HG02973 (cell line): ENCODE measurements at regions not wholly inside any gene's neighbourhood (a gene's known extent, or its start where the extent isn't known, plus 50 kb on each side); places are given as distances from the start of the nearest gene placed in this dataset.

Experiments used
- ATAC-seq: cut with Tn5 transposase; IDR thresholded peaks from one replicate; pipeline ENCODE4 v1.9.1; 2021; ENCODE audit warnings: moderate library complexity; ENCODE audit not compliant: unreplicated experiment

DNA sequence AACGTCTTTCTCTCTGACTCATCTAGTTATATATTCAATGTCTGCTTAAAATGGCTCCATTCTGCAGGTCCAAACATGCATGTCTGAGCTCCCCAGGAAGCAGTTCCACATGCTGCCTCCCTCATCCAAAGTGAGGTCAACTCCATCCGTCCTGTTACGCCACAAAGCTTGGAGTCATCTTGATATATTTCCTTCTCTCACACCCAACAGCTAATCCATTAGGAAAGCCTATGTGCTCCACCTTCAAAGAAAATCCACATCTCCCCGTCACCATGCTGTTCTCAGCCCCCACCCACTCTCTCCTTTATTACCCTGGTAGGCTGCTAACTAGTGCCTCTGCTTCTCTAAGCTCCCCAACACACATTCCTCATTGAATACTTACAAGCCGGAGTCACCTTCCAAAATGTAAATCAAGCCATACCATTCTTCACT, 130.2 kb upstream of the SYNDIG1 start:
- ATAC-seq: no peak

DNA sequence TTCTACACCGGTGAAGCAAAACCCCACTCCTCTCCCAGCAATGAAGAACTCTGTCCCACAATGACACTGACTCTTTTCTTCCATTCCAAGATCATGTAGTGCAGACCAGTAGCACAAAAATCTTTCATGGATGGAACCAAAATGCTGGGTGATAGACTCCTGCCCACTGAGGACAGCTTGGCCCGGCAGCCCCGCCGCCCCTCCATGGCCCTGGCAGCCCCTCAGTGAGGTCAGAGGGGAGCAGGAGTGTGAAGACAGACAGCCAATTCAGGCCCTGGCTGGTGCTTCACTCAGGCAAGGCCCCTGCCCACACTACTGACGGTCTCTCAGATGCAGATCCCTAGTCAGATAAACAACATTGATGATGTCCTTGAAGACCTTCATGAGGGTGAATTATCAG, 131.9 kb upstream of the SYNDIG1 start:
- ATAC-seq: no peak

DNA sequence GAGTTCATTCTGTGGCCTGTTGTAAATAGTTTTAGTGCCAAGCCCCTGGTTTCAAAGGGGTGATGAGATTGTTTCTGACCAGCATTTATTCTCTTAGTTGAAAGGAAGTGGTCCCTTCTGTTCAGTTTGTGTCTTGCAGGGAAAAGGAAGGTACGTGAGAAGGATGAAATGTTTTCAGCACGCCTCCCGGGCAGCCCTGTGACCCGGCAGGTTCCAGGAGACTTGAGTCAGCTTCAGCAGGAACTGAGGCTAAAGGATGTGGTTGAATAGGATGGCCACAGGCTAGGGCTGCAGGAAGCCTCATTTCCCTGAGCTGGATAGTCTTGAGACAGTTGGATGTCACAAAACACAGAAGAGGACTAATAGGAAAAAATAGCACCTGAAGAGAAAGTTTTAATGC, 132.4 kb upstream of the SYNDIG1 start:
- ATAC-seq: no peak

DNA sequence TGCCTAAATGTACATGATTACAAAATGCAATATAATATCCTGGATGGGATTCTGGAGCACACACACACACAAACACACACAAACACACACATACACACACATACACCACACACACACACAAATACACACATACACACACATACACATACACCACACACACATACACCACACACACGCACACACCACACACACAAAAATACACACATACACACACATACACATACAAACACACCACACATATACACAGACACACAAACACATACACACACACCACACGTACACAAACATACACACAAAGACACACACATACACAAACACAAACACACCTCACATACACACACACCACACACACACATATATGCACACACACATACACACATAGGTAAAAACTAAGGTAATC, 134.6 kb upstream of the SYNDIG1 start:
- no peak for ATAC-seq

DNA sequence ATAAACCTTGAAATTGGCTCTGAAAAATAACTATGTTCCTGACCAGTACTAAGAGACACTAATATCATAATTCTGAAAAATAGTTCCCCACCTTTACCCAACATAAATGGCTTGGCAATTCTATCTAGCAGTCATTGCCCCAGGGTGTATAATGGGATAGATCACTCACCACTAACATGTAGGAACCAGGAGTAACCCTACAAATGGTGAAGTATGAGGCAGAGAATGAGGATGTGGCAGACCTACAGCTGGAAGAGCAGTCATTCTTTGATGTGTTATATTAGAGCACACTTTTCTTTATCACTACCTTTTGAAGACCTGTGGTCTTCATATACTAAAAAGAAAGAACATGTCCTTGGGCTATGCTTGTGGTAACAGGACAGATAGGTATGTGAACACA, 136.5 kb upstream of the SYNDIG1 start:
- no peak for ATAC-seq

DNA sequence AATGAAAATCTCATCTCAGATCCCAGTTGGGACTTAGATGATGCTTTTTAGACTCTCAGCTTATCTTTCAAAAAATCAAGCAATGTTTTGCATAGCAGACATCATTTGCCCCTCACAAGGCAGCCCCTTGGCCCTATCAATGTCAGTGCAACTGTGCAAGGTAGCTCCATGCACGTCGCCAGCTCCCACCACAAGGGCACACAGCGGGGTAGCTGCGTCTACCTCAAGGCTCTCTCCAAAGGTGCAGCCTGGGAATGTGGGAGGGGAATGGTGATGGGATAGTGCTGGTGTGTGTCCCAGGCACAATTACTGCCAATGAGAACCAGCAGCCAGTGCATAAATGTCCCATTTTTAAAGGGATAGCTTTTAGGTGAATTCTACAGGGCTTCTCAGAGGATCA, 137.5 kb upstream of the SYNDIG1 start:
- ATAC-seq: no peak

DNA sequence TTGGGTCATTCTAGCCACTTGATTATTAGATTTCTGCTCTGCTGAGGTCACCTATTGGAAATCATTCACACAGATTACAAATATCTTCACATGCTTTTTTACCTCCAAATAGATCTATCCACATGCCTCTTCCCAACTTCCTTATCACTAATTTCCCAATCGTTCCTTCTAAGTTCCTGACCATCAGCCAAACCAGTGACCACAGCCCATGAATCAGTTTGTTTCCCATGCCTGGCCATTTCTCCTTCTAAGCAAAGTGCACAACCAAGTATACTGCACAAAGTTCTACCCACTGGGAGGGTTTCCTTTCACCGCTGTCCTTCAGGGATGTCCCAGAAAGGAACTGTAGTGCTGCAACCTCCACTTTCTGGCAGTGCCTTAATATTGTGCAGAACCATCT, 140.5 kb upstream of the SYNDIG1 start:
- ATAC-seq: no peak

DNA sequence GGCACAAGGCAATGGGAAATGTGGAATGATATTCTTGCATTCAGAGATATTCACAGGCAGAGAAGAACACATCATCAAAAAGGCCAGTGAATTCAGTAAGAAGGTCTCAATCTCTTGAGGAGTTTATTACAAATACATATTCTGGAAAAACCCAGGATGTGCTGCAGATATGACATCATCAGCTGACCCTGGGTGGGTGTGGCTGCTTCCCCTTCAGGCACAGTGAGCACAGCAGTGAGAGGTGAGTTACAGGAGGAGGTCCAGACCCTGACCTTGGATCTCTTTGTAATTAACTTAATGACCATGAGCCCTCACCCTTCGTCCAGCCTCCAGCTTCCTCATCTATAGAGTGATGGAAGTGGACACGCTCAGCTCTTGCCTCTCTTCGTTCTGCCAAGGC, 147.5 kb upstream of the SYNDIG1 start:
- ATAC-seq: no peak

DNA sequence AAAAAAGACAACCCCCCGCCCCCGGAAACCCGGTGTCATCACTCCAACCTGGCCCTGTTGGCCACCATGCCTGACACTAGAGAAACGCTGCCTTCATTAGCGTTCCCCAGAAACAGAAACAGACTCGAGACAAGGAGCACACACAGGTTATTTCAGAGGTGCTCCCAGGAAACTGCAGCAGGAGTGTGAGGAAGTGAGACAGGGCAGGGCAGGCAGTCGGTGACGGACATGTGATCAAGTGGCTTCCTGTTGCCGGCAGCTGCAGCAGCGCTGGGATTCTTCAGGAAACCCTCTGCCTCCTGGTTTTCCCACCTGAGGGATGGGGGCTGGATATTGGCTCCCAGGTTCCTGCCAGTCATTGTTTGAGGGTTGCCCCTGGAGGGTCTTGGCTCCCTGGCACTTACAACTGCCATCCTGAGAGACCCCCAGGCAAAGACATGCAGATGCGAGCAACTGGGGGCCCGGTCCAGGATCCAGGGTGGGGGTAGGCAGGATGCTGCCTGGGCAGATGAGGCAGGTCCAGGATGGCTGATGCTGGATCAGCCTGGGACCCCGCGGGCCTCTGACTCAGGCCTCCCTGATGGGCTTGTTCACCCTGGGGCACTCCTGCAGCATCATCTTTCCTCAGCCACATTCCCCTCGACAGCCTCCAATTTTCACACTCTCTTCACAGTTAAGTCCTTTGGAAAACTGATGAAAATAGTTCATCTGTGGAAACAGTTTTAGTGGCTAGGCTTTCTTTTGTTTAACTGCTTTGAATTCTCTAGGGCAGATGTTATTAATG, 150.7 kb upstream of the SYNDIG1 start:
- no peak for ATAC-seq

DNA sequence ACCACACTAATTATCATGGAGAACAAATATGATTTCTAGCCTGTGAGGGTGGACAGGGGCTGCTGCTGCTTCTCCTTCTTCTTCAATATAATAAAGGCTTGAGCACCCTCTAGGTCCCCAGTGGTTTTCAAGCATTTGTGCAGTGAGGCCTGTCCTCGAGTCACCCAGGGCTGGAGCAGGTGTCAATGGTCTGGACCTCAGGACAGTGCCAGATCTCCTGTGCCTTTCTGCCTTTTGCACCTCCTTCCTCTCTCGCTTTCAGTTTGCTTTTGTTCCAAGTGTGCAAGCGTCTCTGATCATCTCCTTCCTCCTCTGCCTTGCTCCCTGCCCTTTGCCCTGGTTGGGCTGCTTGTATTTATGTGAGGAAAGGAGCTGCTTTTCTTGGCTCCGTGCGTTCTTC, 152.2 kb upstream of the SYNDIG1 start:
- no peak for ATAC-seq

DNA sequence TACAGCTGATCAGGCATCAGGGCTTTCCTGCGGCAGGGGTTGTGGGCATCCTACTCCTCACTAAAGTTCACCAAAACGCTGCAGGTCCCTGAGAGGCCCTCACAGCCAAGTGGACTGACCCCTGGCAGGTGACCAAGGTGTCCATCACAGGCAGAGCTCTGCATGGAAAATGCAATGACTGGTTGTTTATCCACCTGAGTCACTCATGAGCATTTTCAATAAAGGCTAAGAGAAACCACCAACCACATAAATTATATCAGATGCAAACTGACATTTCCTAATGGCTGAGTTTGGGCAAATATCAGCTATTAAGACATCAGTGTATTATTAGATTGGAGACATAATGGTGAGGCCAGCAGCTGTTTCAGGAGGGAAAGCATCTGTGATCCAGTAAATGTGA, 152.7 kb upstream of the SYNDIG1 start:
- no peak for ATAC-seq

DNA sequence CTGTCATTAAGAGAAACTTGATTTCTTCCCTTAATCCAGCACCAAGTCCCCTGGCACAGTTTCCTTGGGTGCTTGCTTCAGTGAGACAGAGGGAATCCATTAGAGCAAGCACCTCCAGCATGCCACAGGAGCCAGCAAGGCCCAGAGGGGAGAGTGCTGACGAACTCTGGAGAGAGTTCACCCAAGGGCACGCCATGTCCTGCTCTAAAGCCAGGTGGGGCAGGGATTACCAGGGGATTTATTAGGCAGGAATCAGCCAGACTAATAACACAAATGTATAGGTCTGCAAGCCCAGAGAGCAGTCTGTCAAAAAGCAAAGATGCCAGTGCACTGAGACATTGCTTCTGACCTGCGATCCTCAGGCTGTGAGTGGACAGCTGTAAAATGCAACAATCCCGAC, 155.4 kb upstream of the SYNDIG1 start:
- no peak for ATAC-seq

DNA sequence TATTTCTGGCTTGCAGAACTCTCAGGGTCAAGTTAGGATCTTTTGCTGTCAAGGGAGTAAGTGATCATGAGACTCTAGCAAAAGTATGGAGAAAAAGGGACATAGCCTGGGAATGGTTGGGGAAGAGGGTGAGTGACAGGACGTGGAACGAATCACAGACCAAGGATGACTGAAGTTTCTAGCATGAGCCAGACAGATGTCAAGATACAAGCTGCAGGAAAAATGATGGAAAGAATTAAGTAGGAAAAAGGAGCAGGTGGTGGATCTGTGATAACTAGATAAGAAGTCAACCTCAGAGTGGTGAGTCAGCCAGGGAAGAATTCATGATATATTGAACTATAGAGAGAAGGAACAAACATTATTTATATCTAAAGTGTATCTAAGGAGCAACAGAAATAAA, 159.8 kb upstream of the SYNDIG1 start:
- ATAC-seq: no peak

DNA sequence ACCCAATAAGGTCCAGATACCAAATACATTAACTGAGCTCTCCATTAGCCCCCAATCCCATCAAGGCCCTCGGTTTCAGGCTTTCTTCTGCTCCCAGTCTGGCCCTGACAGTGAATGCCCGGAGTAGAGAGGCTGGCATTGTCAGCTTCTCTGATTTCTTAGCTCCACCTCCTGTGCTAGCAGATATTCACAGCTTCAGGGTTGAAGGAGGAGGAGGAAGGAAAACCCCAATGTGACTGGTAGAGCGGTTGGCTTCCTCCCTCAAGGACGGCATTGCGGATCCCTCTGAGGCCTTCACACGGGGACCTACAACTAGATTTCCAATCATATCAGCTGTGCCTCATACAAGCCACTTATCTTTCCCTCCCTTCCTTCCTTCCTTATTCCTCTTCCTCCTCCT, 164.1 kb upstream of the SYNDIG1 start:
- ATAC-seq: no peak

DNA sequence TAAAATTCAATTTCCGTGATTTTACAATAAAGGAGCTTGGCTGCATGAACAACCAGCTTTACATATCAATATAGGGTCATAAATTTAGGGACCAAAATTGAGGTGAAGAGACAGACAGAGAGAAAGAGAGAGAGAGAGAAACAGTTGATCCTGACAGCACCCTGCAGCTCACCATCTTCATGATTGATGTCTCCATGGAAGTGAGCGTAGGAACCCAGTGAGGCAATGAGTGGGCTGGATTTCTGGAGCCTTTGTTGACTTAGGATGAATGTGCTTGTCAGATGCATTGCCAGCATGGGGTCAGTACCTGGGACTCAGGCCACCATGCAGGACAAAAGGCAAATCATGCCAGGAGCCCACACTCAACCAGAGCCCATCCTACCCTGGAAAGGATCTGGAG, 165.1 kb upstream of the SYNDIG1 start:
- ATAC-seq: no peak

DNA sequence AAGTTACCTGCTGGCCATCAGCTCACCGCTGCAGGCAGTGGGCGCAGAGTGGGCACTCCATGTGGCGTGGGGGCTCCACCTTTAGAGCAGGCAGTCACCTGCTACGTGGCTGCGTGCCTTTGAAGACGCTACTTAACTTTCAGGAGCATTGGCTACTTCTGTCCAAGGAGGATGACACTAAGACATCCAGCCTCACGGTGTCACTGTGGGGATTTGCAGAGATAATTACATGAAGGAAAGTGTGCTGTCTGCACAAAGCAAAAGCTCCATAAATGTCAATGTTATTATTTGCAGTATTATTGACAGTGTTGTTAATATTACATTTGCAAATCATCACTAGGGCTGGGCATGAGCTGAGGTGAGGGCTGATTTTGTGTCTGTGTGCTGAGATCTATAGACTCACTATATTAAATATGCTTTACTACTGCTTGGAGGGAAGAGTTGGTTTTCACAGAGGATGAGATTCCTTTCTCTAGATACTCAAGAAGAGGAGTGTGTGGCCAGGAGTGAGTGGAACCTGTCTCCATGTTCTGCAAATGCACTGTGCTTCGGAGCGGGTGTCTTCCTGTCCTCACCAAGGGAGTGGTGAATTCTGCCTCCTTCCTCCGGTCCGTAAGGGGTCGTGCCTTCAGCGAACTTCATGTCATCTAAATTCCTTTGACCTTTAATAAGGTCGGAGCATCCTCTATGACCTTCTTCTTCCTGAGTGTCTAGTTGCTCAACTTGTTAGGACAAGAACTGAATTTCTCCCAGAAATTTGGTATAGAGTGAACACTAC, 165.8 kb upstream of the SYNDIG1 start:
- no peak for ATAC-seq

DNA sequence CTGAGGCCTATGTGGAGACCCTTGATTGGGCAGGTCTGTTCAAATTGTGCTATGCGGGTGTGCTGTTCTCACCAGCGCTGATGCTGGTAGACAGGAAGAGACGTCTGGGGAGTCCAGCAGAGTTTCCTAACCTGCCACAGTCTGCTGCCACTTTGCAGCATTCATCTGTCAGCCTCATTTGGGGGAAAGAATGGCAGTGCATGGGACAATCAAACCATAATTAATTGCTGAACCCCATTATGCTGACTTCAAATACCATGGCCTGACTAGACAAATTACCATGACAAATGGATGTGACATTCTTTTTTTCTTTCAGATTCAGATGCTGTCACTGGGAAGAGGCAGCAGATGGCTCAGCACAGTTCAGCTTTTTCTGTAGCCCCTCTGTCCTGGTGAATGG, 171.4 kb upstream of the SYNDIG1 start:
- ATAC-seq: no peak

DNA sequence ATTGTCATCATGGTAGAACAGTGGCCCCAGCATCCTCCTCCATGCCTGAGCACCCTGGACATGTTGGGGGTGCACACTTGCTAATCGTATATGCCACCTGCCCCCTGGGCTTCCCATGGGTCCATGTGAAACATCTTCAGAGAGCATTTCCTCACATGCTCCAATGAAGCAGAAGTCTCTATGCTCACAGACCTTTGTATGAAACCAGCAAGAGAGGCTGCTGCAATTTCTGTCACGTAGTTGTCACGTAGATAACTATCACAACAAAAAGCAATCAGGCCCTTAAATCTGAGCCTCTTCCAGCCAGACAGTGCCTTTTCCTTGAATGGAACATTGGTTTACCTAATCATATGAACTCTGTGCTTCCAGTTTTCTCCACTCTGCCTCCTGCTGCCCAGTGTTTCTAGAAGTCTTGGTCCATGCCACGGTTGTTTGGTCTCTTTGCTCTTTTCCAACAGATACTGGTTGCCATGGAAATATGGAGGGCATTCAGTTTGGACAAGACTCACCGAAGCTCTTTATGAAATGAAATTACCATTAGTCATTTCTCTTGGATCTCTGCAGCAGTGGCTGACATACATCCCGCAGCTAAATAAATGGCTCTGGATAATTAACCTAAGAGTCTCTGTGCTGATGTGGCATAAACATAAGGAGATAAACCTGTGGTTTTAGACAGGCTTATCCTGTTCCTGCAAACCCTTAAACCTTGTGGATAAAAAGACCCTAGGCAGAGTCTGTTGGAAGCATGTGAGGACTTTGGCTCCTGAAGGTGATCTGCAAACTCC, 172.8 kb upstream of the SYNDIG1 start:
- ATAC-seq: no peak

DNA sequence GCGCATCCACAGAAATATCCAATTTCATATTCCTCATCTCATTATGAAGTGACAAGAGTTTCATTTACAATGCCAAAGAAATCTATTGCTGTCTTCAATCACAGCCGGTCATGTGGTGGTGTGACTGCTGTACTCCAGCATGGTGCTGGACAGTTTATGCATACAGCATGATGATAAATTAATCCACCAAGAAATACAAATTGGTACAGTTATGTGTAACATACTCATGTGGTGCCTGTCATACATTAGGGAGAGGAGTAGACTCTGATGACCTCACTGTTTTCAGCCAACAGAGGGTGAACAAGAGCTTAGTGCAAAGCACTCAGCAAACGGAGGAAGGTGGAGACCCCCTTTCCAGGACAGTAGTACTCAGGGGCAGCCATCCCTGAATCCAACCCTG, 178.4 kb upstream of the SYNDIG1 start:
- no peak for ATAC-seq

DNA sequence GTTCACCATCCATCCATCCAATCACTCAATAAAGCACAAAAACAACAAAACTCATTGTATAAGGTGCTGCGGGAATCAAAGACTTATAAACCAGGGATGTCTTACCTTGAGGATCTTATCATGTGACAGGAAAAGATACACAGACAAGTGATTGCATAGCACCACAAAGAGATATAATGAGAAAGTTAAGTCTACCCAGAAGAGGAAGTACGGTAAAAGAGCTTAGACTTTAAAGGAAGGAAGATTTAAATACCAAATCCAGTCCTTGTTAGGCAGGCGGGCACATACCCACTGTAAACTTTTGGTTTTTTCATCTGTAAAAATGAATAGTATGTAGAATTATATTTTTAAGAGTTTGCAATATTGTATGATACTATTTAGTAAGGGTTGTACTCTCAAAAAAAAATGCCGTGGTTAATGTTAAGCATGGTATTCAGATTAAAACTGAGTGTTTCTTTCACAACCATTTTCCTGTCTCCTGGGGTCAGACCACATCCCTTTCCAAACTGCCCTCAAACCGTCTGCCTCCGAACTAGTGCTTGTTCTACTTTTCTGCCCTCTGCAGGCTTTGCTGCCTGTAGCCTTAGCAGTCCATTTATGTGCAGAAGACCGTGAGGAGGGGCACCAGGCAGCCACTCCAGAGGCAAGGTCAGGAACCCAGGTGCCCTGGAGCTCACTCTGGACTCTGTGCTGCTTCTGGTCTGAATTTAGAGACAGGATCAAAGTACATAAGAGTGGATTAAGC, 179.5 kb upstream of the SYNDIG1 start:
- ATAC-seq: no peak

DNA sequence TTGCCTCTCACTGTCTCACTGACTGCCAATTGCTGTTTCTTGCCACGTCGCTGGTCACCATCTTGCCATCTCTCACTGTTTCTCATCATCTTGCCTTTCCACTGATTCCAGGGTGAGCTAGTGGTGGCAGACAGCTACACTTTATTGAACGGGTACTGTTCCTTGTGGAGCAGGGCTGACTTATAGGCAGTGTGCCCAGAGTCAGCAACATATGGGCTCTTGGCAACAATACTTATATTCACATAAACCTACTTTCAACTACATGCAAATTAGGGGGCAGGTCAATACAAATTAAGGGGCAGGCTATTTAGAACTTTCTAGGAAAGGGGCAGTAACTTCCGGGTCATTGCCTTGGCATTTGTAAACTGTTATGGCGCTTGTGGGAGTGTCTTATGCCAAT, 186.2 kb upstream of the SYNDIG1 start:
- no peak for ATAC-seq
